Kidney epithelial cell (primary cell): ENCODE measurements at regions not wholly inside any gene's neighbourhood (a gene's known extent, or its start where the extent isn't known, plus 50 kb on each side); places are given as distances from the start of the nearest gene placed in this dataset.

Source experiments
- DNase-seq: peaks from one replicate; pipeline ENCODE4 v3.0.0-alpha.2; 2010; ENCODE audit warnings: low read depth
- H3K27me3 ChIP-seq: 2 replicates; pipeline ENCODE4 v1.6.0; 2011; ENCODE audit warnings: low read length; ENCODE audit not compliant: control insufficient read depth, insufficient read depth
- H3K36me3 ChIP-seq: 2 replicates; pipeline ENCODE4 v1.5.1; 2011; ENCODE audit warnings: low read length; ENCODE audit not compliant: control insufficient read depth, insufficient read depth
- H3K4me3 ChIP-seq: 2 replicates; pipeline ENCODE4 v1.5.1; 2011; ENCODE audit warnings: low read depth, mild to moderate bottlenecking, control low read depth, low read length
- TF ChIP-seq, protein P1 (sequence below): IDR thresholded peaks from 2 replicates; pipeline ENCODE4 v1.5.1; 2011; ENCODE audit warnings: mild to moderate bottlenecking, moderate library complexity, low read length, control low read depth, inconsistent platforms; ENCODE audit not compliant: insufficient read depth, poor library complexity, severe bottlenecking

DNA sequence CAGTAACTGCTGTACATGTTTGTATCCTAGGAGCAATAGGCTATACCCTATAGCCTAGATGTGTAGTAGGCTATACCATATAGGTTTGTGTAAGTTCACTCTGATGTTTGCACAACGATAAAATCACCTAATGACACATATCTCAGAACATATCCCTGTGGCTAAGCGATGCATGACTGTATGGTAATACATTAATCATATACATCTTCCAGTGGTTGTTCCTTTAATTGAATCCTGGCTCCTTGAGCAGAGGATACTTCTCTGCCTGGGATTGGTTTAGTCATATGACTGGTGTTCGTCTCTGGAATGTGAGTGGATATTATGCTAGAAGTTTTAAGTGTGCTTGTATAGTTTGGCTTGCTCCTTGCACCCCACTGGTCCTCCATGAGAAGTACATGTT lies 425.8 kb downstream of the MAN2A1 start:
- no peaks in the 10 kb centered on the region for H3K27me3 ChIP-seq
- TF ChIP-seq, protein P1, sequence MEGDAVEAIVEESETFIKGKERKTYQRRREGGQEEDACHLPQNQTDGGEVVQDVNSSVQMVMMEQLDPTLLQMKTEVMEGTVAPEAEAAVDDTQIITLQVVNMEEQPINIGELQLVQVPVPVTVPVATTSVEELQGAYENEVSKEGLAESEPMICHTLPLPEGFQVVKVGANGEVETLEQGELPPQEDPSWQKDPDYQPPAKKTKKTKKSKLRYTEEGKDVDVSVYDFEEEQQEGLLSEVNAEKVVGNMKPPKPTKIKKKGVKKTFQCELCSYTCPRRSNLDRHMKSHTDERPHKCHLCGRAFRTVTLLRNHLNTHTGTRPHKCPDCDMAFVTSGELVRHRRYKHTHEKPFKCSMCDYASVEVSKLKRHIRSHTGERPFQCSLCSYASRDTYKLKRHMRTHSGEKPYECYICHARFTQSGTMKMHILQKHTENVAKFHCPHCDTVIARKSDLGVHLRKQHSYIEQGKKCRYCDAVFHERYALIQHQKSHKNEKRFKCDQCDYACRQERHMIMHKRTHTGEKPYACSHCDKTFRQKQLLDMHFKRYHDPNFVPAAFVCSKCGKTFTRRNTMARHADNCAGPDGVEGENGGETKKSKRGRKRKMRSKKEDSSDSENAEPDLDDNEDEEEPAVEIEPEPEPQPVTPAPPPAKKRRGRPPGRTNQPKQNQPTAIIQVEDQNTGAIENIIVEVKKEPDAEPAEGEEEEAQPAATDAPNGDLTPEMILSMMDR = no peak
- DNase-seq = no peak
- H3K36me3 ChIP-seq = no peaks in the 10 kb centered on the region
- no peak overlapping the region for H3K4me3 ChIP-seq

DNA sequence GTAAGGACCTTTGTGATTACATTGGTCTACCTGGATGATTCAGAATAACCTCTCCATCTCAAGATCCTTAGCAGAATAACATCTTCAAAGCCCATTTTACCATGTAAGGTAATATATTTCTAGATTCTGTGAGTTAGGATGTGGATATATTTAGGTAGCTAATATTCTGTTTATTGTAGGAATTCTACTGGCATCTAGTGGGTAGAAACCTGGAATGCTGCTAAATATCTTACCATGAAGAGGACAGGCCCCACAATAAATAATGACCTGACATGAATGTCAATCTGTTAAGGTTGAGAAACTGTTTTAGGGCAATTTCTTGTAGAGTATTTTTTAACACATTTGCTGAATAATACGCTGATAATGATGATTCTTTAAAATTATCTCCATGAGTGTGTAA lies 426.8 kb downstream of the MAN2A1 start:
- TF ChIP-seq, protein P1 = no peak
- Histone ChIP-seq H3K36me3 (no peaks in the 10 kb centered on the region), H3K4me3 (no peak overlapping the region)

DNA sequence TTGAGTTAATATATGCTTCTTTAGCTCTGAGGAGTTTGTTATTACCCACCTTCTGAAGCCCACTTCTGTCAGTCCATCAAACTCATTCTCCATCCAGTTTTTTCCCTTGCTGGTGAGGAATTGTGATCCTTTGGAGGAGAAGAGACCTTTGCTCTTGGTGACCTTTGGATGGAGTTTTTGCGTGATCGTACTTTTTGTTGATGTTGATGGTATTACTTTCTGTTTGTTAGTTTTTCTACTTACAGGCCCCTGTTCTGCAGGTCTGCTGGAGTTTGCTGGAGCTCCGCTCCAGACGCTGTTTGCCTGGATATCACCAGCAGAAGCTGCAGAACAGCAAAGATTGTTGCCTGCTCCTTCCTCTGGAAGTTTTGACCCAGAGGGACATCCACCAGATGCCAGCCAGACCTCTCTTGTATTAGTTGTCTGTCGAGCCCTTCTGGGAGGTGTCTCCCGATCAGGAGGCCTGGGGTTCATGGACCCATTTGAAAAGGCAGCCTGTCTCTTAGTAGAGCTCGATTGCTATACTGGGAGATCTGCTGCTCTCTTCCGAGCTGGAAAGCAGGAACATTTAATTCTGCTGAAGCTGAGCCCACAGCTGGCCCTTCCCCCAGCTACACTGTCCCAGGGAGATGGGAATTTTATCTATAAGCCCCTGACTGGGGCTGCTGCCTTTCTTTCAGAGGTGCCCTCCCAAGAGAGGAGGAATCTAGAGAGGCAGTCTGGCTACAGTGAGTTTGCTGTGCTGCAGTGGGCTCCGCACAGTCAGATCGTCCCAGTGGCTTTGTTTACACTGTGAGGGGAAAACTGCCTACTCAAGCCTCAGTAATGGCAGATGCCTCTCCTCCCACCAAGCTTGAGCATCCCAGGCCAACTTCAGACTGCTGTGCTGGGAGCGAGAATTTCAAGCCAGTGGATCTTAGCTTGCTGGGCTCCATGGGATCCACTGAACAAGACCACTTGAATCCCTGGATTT lies 445.5 kb downstream of the MAN2A1 start:
- no peak for DNase-seq
- Histone ChIP-seq H3K36me3 (no peaks in the 10 kb centered on the region), H3K4me3 (no peak overlapping the region), H3K27me3 (no peaks in the 10 kb centered on the region)
- TF ChIP-seq, protein P1 = no peak

More for the DNA sequence above, 426.8 kb downstream of the MAN2A1 start:
- DNase-seq = no peak
- no peaks in the 10 kb centered on the region for H3K27me3 ChIP-seq

DNA sequence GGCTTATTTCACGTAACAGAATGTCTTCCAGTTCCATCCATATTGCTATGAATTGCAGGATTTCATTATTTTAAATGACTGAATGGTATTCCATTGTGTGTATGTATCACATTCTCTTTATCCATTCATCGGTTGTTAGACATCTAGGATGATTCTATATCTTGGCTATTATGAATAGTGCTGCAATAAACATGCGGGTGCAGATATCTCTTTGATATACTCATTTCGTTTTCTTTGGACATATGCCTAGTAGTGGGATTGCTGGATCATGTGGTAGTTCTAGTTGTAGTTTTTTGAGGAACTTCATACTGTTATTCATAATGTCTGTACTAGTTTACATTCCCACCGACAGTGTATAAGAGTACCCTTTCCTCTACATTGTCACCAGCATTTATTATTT lies 460.5 kb downstream of the MAN2A1 start:
- Histone ChIP-seq H3K27me3 (no peaks in the 10 kb centered on the region), H3K4me3 (no peak overlapping the region)
- TF ChIP-seq, protein P1 = no peak

DNA sequence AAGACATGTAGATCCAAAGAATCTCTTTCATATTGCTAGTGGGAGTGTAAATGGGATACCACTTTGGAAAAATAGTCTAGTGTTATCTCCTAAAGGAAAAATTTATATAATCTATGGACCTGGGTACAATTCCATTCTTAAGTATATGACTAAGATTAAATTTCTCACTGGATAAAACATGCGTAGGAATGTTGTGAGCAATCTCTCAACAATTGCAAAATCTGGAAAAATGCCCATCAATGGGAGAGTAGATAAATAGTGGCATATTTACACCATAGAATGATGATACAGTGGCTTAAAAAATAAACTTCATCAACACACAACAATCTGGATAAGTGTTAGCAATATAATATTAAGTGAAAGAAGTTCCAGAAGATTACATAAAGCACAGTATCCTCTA lies 469.5 kb downstream of the MAN2A1 start:
- no peak for DNase-seq
- H3K36me3 ChIP-seq = no peaks in the 10 kb centered on the region
- no peak overlapping the region for H3K4me3 ChIP-seq
- no peaks in the 10 kb centered on the region for H3K27me3 ChIP-seq
- TF ChIP-seq, protein P1 = no peak

More for the DNA sequence above, 460.5 kb downstream of the MAN2A1 start:
- no peaks in the 10 kb centered on the region for H3K36me3 ChIP-seq
- no peak for DNase-seq
